Esophagus mucosa (tissue), 1 donor: ENCODE measurements at regions not wholly inside any gene's neighbourhood (a gene's known extent, or its start where the extent isn't known, plus 50 kb on each side); places are given as distances from the start of the nearest gene placed in this dataset.

Experiments used
- ATAC-seq: fragments of 200-7000 bp; cut with Tn5 transposase; one replicate; pipeline ENCODE4 v1.9.1; 2020
- donor health status: DM: yes; HTN: yes; CAD: no.

DNA sequence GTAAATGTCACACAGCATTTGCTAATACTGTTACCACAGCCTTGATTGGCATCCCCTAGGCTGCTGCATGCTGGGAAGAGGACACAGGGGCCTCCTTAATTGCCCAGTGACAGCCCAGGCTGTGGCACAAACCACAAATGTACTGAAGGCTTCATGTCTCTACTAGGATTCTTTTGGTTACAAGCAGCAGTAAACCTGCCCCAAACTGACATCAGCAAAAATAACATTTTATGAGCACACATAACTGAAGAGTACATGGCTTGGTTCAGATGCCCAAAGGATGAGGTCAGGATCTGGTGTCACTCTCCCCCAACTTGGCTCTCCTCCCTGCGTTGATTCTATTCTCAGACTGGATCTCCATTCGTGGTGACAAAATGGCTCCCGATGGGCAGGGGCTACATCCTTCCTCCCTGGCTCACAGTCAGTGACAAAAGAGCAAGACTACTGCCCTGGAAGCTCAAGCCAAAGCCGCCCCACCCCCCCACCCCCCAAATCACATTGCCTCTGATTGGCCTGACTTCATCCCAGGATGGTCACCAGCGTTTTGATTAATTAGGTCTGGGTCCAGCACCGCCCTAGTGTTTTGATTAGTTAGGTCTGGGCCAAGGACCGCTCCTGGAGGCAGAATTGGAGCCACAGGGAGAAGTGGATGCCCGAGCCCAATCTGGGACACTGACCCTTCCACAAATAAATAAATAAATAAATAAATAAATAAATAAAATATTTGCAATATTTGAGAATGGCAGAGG, 180.5 kb upstream of the RBPJ start:
- no peak for ATAC-seq

GRCh38 chr4:26141051-26141721, 179.6 kb upstream of the RBPJ start:
- no peak for ATAC-seq

DNA sequence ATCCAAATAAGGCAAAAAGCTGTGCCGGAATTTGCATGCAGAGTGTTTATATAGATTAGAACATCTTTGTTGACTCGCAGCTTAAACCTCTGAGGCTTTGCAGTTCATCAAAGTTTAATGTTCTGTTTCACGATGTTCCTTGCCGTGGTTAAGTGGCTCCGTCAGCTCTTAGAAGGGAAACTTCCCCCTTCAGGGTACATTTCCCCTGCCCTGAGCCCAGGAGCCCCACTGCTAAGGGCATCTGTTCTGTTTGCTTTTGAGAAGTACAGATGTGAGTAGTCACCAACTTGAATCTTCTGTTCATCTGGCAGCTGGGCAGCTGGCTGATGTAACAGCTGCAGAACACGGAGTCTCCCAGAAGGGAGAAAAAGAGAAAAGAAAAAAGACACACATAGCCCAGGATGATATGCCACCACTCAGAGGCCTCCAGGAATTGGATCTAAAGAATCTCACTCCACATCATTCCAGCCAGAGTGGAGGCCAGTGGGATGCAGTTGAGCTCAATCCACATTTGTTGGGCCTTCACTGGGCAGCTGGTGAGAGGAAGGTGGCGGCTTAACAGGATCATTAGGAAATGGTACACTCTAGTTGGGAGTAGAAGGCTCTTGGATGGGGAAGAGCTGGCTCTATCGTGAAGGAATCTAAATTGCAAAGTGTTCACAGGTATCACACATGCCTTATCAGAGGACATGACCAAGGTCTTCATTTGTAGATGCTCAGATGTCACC, 178.7 kb upstream of the RBPJ start:
- ATAC-seq: peak; percentile 43

DNA sequence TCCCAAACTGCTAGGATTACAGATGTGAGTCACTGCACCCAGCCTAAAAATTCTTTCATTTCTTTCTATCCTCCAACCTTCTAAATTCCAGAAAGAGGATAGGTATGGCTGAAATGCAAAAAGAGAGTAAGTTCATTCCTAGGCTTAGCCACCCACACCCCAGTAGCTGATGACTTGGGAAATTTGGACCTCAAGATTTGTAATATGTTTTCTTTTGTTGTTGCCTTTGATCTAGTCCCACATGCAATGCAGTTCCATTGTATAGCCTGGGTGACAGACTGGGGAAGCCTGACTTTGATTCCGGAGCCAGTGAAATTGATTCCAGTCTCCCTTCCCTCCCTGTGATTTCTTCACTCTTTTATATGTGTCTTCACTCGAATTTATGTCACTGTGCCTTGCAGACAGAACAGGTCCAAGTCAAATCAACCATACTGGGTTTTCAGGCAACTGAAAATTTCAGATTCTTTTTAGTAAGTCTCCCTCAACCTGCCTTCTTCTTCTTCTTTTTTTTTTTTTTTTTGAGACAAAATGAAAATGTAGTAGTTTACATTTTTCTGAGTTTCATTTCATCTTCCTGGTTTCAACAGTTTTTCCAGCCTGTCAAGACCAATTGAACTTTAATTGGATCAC, 176.2 kb upstream of the RBPJ start:
- no peak for ATAC-seq

DNA sequence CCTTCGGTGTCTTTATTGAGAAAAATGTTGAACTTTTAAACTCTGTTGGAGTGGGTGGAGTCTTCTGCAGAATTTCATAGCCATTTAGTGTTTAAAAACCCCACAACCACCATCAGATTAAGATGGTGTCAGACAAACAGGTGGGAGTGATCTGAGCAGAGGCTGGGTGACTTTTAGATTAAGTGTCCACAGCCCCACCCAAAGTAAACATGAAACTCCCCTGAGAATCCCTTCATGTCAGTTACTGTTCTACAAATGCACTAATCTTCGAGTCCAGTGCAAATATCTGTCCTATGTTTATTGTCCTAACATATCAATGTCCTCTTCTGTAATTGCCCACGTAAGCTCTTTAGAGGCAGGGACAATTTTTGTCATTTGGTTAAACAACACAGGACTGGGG, 175.6 kb upstream of the RBPJ start:
- ATAC-seq: no peak

- no peak for ATAC-seq
Measured at GRCh38 chr4:26148927-26149326, 171.9 kb upstream of the RBPJ start.

GRCh38 chr4:26150948-26151347, 169.9 kb upstream of the RBPJ start:
- ATAC-seq: peak; percentile 36

- ATAC-seq: no peak
Measured at GRCh38 chr4:26151615-26152014, 169.2 kb upstream of the RBPJ start.

GRCh38 chr4:26152056-26152455, 168.8 kb upstream of the RBPJ start:
- no peak for ATAC-seq

GRCh38 chr4:26157541-26157940, 163.3 kb upstream of the RBPJ start:
- ATAC-seq: no peak

GRCh38 chr4:26160591-26160990, 160.2 kb upstream of the RBPJ start:
- no peak for ATAC-seq

GRCh38 chr4:26161030-26161824, 159.6 kb upstream of the RBPJ start:
- no peak for ATAC-seq

DNA sequence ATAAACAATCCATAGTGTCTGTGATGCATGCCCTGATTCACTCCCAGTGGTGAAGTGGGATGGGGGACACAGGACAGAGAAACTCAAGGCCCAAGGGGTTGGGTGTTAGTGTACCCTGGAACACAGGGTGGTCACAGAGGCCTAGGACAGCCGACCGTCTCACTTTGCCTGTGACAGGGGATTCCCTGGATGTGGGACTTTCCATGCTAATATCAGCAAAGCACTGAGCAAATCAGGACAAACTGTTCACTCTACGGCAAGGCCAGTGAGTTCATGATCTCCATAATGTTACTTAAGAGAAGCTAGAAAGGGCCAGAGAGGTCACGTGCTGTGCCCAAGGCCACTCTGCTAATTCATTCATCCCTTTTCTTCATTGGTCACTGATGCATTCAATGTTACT, 158.7 kb upstream of the RBPJ start:
- no peak for ATAC-seq

- ATAC-seq: no peak
Measured at GRCh38 chr4:26163425-26164362, 157.1 kb upstream of the RBPJ start.

DNA sequence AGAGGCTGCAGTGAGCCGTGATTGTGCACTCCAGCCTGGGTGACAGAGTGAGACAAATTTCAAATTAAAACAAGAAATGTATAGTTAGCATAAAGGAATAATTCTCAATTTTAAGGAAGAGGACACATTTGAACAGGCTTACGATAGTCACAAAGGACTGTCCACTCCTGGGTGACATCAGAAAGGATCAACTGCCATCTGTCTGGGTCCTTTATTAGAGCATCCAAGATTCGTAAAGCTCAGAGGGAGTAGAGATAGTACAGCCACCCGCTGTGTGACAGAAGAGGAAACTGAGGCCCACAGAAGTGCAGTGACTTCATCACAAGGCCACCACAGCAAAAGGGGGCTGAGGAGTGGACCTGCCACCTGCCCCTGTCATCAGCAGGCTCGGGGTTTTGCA, 149.3 kb upstream of the RBPJ start:
- no peak for ATAC-seq

- ATAC-seq: no peak
Measured at GRCh38 chr4:26171941-26172340, 148.9 kb upstream of the RBPJ start.

DNA sequence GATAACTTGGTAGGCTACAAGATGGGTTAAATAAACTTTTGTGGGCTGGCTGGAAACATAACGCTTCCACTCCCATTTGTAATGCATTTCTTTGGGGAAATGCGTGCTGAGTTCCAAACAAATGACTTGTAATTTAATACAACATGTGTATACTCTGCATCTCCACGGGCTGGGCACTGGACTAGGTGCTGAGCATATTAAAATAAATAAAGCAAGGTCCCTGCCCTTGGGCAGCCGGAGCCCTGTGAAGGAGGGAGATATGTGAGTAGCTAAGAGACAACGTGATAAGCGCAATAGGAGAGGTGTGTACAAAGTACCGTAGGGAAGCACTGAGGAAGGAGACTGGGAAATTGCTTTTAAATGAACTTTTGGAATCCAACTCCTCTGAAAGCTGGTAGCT, 147.2 kb upstream of the RBPJ start:
- ATAC-seq: no peak

GRCh38 chr4:26174027-26174426, 146.8 kb upstream of the RBPJ start:
- ATAC-seq: no peak

GRCh38 chr4:26175006-26175786, 145.6 kb upstream of the RBPJ start:
- ATAC-seq: no peak

DNA sequence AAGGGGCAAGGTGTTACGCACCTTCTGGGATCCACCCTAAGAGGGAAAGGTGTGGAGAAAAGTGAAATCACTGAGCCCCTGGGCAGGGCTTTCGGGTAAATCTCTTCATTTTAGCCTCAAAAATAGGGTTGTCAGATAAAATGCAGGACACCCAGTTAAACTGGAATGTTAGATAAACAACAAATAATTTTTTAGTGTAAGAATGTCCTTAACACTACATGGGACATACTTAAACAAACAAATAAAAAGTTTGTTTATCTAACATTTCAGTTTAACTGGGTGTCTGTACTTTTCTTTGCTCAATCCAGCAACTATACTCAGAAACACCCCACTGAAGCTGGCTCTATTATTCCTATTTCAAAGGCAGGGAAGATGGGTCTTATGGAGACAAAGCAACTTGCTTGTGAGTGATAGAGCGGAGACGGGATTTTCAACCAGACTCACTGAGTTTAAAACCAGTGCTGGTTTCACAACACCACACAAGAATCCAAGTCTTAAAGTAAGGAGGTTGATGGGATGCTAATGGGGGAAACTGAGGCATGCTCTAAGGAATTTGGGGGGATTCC, 144.8 kb upstream of the RBPJ start:
- no peak for ATAC-seq
